ENCODE measurements at regions not wholly inside any gene's neighbourhood (a gene's known extent, or its start where the extent isn't known, plus 50 kb on each side); places are given as distances from the start of the nearest gene placed in this dataset.

DNA sequence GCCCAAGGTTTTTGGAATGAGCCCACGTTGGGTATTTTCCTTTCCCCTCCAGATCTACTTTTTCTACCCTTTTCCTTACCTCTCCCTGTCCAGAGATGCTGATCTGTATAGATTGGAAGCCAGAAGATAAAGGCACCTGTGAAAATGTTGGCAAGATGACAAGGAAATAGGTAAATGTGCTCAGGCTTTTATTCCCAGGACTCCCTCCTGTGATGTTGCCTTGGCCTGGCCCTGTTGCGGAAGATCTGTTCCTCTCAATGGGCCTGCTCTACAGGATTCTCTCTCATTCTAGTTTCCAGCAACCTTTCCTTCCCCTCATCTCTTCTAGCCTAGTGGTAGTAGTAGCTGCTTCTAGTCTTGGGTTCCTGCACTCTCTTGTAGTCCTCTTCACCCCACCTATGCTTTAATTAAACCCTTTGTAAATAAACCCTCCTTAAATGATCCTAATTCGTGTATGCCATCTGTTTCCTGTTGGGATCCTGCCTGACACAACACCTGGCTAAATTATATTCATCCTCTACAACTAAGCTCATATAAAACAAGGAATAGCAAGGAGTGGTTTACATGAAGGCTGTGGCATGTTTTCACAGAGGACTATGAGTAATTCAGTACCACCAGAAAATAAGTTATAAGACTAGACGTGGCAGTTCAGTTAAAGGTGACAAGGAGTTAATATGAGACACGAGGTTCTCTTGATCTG, 95.7 kb upstream of the MAOA start:
- intact Hi-C loops (cut with DNase I): loop anchor here in 1 of 2 donors (5.0 kb wide), 1 partner anchor 187 kb away; no protein-coding TSS in a partner anchor
- Histone ChIP-seq H3K27ac (no peak overlapping the region), H3K36me3 (ENCODE audit: insufficient read depth in 1 of 2, low read depth in 1 of 2) (no peaks in the 10 kb centered on the region), H3K4me3 (no peak overlapping the region), H3K4me1 (no peaks in the 10 kb centered on the region), H3K9me3 (no peaks in the 10 kb centered on the region), H3K27me3 (ENCODE audit: insufficient read depth in 3 of 3, low read length in 2 of 3) (peaks cover 0 to 2% (median 0%) of the 10 kb centered on the region in 3 donors)
- no peak for DNase-seq
- TF ChIP-seq CTCF (IDR thresholded peaks at IDR 0.05): no peak
- WGBS, 3 donors: 58 to 76% (median 76%) methylated on average over 5 of the region's 5 CpGs
- ATAC-seq: no peak

DNA sequence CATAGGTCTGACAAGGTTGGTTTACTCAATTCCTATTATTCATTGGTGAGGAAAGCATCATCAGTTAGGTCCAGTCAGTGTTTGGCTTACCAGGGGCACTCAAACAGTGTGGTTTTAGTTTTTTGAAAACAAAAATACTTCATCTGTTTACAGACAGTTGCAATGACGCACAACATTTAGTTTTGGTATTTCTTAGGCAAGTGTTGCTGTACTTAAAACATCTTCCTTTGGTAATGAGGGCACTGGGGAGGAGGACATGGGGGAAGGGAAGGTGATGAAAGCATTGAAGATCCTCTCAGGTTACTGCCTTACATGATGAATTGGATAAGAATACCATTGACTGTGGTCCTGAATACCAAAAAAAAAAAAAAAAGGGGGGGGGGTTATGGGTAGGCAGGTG, 93.7 kb upstream of the MAOA start:
- intact Hi-C loops (cut with DNase I): loop anchor here in 1 of 2 donors (5.0 kb wide), 1 partner anchor 185 kb away; no protein-coding TSS in a partner anchor
- Histone ChIP-seq H3K27ac (no peak overlapping the region), H3K36me3 (ENCODE audit: insufficient read depth in 1 of 2, low read depth in 1 of 2) (no peaks in the 10 kb centered on the region), H3K4me3 (no peak overlapping the region), H3K9me3 (no peaks in the 10 kb centered on the region), H3K4me1 (no peaks in the 10 kb centered on the region), H3K27me3 (ENCODE audit: insufficient read depth in 3 of 3, low read length in 2 of 3) (no peaks in the 10 kb centered on the region)
- WGBS, 3 donors: 60 to 100% (median 65%) methylated on average over 1 of the region's 1 CpG
- no peak for DNase-seq
- no peak for TF ChIP-seq CTCF (IDR thresholded peaks at IDR 0.05)
- ATAC-seq: peak in 2 of 4 donors; percentile 43 to 44

GRCh38 chrX:43564953-43565352, 91.1 kb upstream of the MAOA start:
- no peak for TF ChIP-seq CTCF (IDR thresholded peaks at IDR 0.05)
- H3K4me3 ChIP-seq: no peak overlapping the region
- H3K27me3 ChIP-seq (ENCODE audit: insufficient read depth in 3 of 3, low read length in 2 of 3): no peaks in the 10 kb centered on the region
- intact Hi-C loops (cut with DNase I): loop anchor here in 1 of 2 donors (5.0 kb wide), 1 partner anchor 182 kb away; no protein-coding TSS in a partner anchor
- H3K27ac ChIP-seq: no peak overlapping the region
- H3K36me3 ChIP-seq (ENCODE audit: insufficient read depth in 1 of 2, low read depth in 1 of 2): no peaks in the 10 kb centered on the region
- no peaks in the 10 kb centered on the region for H3K4me1 ChIP-seq
- ATAC-seq: no peak
- DNase-seq: no peak
- 85 to 93% (median 90%) methylated on average over 2 of the region's 2 CpGs for WGBS, 3 donors
- H3K9me3 ChIP-seq: no peaks in the 10 kb centered on the region

GRCh38 chrX:43566170-43566569, 89.9 kb upstream of the MAOA start:
- intact Hi-C loops (cut with DNase I): no loop called here
- no peak overlapping the region for H3K27ac ChIP-seq

More at GRCh38 chrX:43566170-43566569, 89.9 kb upstream of the MAOA start:
- no peak for TF ChIP-seq CTCF (IDR thresholded peaks at IDR 0.05)
- Histone ChIP-seq H3K27me3 (ENCODE audit: insufficient read depth in 3 of 3, low read length in 2 of 3) (no peaks in the 10 kb centered on the region), H3K9me3 (no peaks in the 10 kb centered on the region), H3K36me3 (ENCODE audit: insufficient read depth in 1 of 2, low read depth in 1 of 2) (no peaks in the 10 kb centered on the region), H3K4me1 (no peaks in the 10 kb centered on the region), H3K4me3 (no peak overlapping the region)
- DNase-seq (no peak), ATAC-seq (no peak)
